HG02763 (cell line): ENCODE measurements at regions not wholly inside any gene's neighbourhood (a gene's known extent, or its start where the extent isn't known, plus 50 kb on each side); places are given as distances from the start of the nearest gene placed in this dataset.

Source experiments
- ATAC-seq: cut with Tn5 transposase; IDR thresholded peaks from one replicate; pipeline ENCODE4 v1.9.1; 2021; ENCODE audit warnings: mild to moderate bottlenecking, moderate library complexity; ENCODE audit not compliant: unreplicated experiment

- ATAC-seq = no peak
These were observed 133.7 kb downstream of the NMUR2 start for GRCh38 chr5:152271420-152271819.

GRCh38 chr5:152270096-152270495 is 135.0 kb downstream of the NMUR2 start:
- ATAC-seq = no peak

GRCh38 chr5:152269533-152269932 is 135.5 kb downstream of the NMUR2 start:
- no peak for ATAC-seq

GRCh38 chr5:152264645-152265254 is 140.3 kb downstream of the NMUR2 start:
- no peak for ATAC-seq

GRCh38 chr5:152262667-152263066 is 142.4 kb downstream of the NMUR2 start:
- ATAC-seq = no peak

GRCh38 chr5:152260940-152261339 is 144.1 kb downstream of the NMUR2 start:
- no peak for ATAC-seq

GRCh38 chr5:152259702-152260101 is 145.4 kb downstream of the NMUR2 start:
- ATAC-seq = no peak

- ATAC-seq = no peak
These were observed 148.5 kb downstream of the NMUR2 start for GRCh38 chr5:152256580-152256979.

GRCh38 chr5:152255411-152255810 is 149.7 kb downstream of the NMUR2 start:
- ATAC-seq = no peak

GRCh38 chr5:152247850-152248385 is 157.2 kb downstream of the NMUR2 start:
- ATAC-seq = no peak

- no peak for ATAC-seq
These were observed 158.7 kb downstream of the NMUR2 start for GRCh38 chr5:152246401-152246800.

GRCh38 chr5:152237531-152237930 is 167.5 kb downstream of the NMUR2 start:
- no peak for ATAC-seq

- ATAC-seq = no peak
These were observed 178.9 kb downstream of the NMUR2 start for GRCh38 chr5:152226191-152226590.

- no peak for ATAC-seq
These were observed 183.1 kb downstream of the NMUR2 start for GRCh38 chr5:152221721-152222629.

GRCh38 chr5:152218694-152219093 is 186.4 kb downstream of the NMUR2 start:
- ATAC-seq = no peak

GRCh38 chr5:152205804-152206203 is 199.3 kb downstream of the NMUR2 start:
- no peak for ATAC-seq

GRCh38 chr5:152202321-152202720 is 202.8 kb downstream of the NMUR2 start:
- ATAC-seq = no peak

- no peak for ATAC-seq
These were observed 211.5 kb downstream of the NMUR2 start for GRCh38 chr5:152193391-152194107.

- no peak for ATAC-seq
These were observed 216.8 kb downstream of the NMUR2 start for GRCh38 chr5:152188251-152188650.

GRCh38 chr5:152187668-152188067 is 217.4 kb downstream of the NMUR2 start:
- ATAC-seq = no peak

GRCh38 chr5:152185547-152186245 is 219.4 kb downstream of the NMUR2 start:
- ATAC-seq = no peak
